ENCODE measurements at regions not wholly inside any gene's neighbourhood (a gene's known extent, or its start where the extent isn't known, plus 50 kb on each side); places are given as distances from the start of the nearest gene placed in this dataset.

GRCh38 chr17:72588961-72589360 is 468.1 kb downstream of the SOX9 start:
- Histone ChIP-seq H3K4me3 (ENCODE audit: low read length) (peak overlapping the region; percentile 95), H3K4me2 (ENCODE audit: low read depth, low read length) (peak overlapping the region; percentile 66), H3F3A (ENCODE audit: insufficient read depth, low read length) (peaks cover 42% of the 10 kb centered on the region), H3K9me2 (replicated peaks; ENCODE audit: insufficient read depth, low read length) (no peaks in the 10 kb centered on the region), H3K4me1 (ENCODE audit: low read length) (peaks cover 21% of the 10 kb centered on the region), H3K9me3 (replicated peaks; ENCODE audit: insufficient read depth, low read length) (no peaks in the 10 kb centered on the region), H2AFZ (ENCODE audit: low read length) (no peak overlapping the region), H3K79me2 (ENCODE audit: low read length) (peaks cover 81% of the 10 kb centered on the region), H3K27ac (ENCODE audit: low read length) (peak overlapping the region; percentile 93), H3K9ac (ENCODE audit: low read length) (peak overlapping the region; percentile 83), H3K36me3 (replicated peaks; ENCODE audit: insufficient read depth, low read length) (no peaks in the 10 kb centered on the region; the same call in 1 of the 2 replicates), H3K27me3 (replicated peaks; ENCODE audit: insufficient read depth, low read length) (no peaks in the 10 kb centered on the region), H4K20me1 (ENCODE audit: insufficient read depth, low read length) (no peaks in the 10 kb centered on the region)
- DNase-seq: peak; percentile 75
- TF ChIP-seq EZH2phosphoT487 (IDR thresholded peaks at IDR 0.05; ENCODE audit: low read length): no peak
- TF ChIP-seq EZH2 (optimal IDR thresholded peaks at IDR 0.05; ENCODE audit: low read depth, low read length): no peak
- TF ChIP-seq, protein P1, sequence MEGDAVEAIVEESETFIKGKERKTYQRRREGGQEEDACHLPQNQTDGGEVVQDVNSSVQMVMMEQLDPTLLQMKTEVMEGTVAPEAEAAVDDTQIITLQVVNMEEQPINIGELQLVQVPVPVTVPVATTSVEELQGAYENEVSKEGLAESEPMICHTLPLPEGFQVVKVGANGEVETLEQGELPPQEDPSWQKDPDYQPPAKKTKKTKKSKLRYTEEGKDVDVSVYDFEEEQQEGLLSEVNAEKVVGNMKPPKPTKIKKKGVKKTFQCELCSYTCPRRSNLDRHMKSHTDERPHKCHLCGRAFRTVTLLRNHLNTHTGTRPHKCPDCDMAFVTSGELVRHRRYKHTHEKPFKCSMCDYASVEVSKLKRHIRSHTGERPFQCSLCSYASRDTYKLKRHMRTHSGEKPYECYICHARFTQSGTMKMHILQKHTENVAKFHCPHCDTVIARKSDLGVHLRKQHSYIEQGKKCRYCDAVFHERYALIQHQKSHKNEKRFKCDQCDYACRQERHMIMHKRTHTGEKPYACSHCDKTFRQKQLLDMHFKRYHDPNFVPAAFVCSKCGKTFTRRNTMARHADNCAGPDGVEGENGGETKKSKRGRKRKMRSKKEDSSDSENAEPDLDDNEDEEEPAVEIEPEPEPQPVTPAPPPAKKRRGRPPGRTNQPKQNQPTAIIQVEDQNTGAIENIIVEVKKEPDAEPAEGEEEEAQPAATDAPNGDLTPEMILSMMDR (IDR thresholded peaks at IDR 0.05; ENCODE audit: low read length): no peak

- H3K79me2 ChIP-seq (ENCODE audit: low read length): peaks cover 70% of the 10 kb centered on the region
- H4K20me1 ChIP-seq (ENCODE audit: insufficient read depth, low read length): no peaks in the 10 kb centered on the region
- no peaks in the 10 kb centered on the region for H3K9me2 ChIP-seq (replicated peaks; ENCODE audit: insufficient read depth, low read length)
- peak overlapping the region; percentile 78 for H3K4me2 ChIP-seq (ENCODE audit: low read depth, low read length)
- H3K4me3 ChIP-seq (ENCODE audit: low read length): peak overlapping the region; percentile 95
- H3K36me3 ChIP-seq (replicated peaks; ENCODE audit: insufficient read depth, low read length): no peaks in the 10 kb centered on the region; the same call in 1 of the 2 replicates
- peak overlapping the region; percentile 83 for H3K9ac ChIP-seq (ENCODE audit: low read length)
- TF ChIP-seq EZH2 (optimal IDR thresholded peaks at IDR 0.05; ENCODE audit: low read depth, low read length) (no peak), EZH2phosphoT487 (IDR thresholded peaks at IDR 0.05; ENCODE audit: low read length) (no peak)
- TF ChIP-seq, protein P1 (IDR thresholded peaks at IDR 0.05; ENCODE audit: low read length): no peak
- peak overlapping the region; percentile 93 for H3K27ac ChIP-seq (ENCODE audit: low read length)
- DNase-seq: no peak
- no peaks in the 10 kb centered on the region for H3K27me3 ChIP-seq (replicated peaks; ENCODE audit: insufficient read depth, low read length)
- peaks cover 42% of the 10 kb centered on the region for H3F3A ChIP-seq (ENCODE audit: insufficient read depth, low read length)
- peaks cover 21% of the 10 kb centered on the region for H3K4me1 ChIP-seq (ENCODE audit: low read length)
- no peaks in the 10 kb centered on the region for H3K9me3 ChIP-seq (replicated peaks; ENCODE audit: insufficient read depth, low read length)
- no peak overlapping the region for H2AFZ ChIP-seq (ENCODE audit: low read length)
Measured at GRCh38 chr17:72590382-72590781, 469.6 kb downstream of the SOX9 start.

- Histone ChIP-seq H3K4me2 (ENCODE audit: low read depth, low read length) (peak overlapping the region; percentile 78), H3K27ac (ENCODE audit: low read length) (peak overlapping the region; percentile 93), H3K9me3 (replicated peaks; ENCODE audit: insufficient read depth, low read length) (no peaks in the 10 kb centered on the region), H2AFZ (ENCODE audit: low read length) (no peak overlapping the region), H3K27me3 (replicated peaks; ENCODE audit: insufficient read depth, low read length) (no peaks in the 10 kb centered on the region), H3K9me2 (replicated peaks; ENCODE audit: insufficient read depth, low read length) (no peaks in the 10 kb centered on the region), H3K9ac (ENCODE audit: low read length) (peak overlapping the region; percentile 83), H3K4me3 (ENCODE audit: low read length) (peak overlapping the region; percentile 95), H4K20me1 (ENCODE audit: insufficient read depth, low read length) (no peaks in the 10 kb centered on the region), H3K36me3 (replicated peaks; ENCODE audit: insufficient read depth, low read length) (no peaks in the 10 kb centered on the region; the same call in 1 of the 2 replicates), H3K79me2 (ENCODE audit: low read length) (peaks cover 65% of the 10 kb centered on the region), H3K4me1 (ENCODE audit: low read length) (peaks cover 19% of the 10 kb centered on the region), H3F3A (ENCODE audit: insufficient read depth, low read length) (peaks cover 41% of the 10 kb centered on the region)
- no peak for DNase-seq
- TF ChIP-seq, protein P1 (IDR thresholded peaks at IDR 0.05; ENCODE audit: low read length): no peak
Measured at GRCh38 chr17:72590882-72591281, 470.1 kb downstream of the SOX9 start.
